ENCODE measurements at regions not wholly inside any gene's neighbourhood (a gene's known extent, or its start where the extent isn't known, plus 50 kb on each side); places are given as distances from the start of the nearest gene placed in this dataset.

GRCh38 chr13:111844222-111844671, 222.7 kb upstream of the SOX1 start:
- DNase-seq = no peak
- Histone ChIP-seq H3K27ac (no peak overlapping the region), H3K27me3 (peaks cover 16% of the 10 kb centered on the region), H3K9me3 (no peaks in the 10 kb centered on the region), H3K4me3 (no peak overlapping the region), H3K36me3 (no peaks in the 10 kb centered on the region), H3K4me1 (no peaks in the 10 kb centered on the region)
- intact Hi-C loops (cut with DNase I; ENCODE audit: low total_unique reads) (no loop called here), in situ Hi-C loops (cut with MboI; ENCODE audit: low pct_ligation_motif_present in 1 of 4, low pct_unique_long_range_greater_than_20kb in 1 of 4, low sequenced_read_pairs in 3 of 4) (no loop called here)
- no peak for TF ChIP-seq POLR2A (IDR thresholded peaks at IDR 0.05)
- no peak for TF ChIP-seq POLR2AphosphoS5 (IDR thresholded peaks at IDR 0.05)
- no peak for TF ChIP-seq EP300 (IDR thresholded peaks at IDR 0.05; ENCODE audit: low read depth)
- 64 to 95% methylated on average over 2 to 25 of the region's 28 CpGs for WGBS, 2 donors (ENCODE audit: low coverage in 1 of 2)

DNA sequence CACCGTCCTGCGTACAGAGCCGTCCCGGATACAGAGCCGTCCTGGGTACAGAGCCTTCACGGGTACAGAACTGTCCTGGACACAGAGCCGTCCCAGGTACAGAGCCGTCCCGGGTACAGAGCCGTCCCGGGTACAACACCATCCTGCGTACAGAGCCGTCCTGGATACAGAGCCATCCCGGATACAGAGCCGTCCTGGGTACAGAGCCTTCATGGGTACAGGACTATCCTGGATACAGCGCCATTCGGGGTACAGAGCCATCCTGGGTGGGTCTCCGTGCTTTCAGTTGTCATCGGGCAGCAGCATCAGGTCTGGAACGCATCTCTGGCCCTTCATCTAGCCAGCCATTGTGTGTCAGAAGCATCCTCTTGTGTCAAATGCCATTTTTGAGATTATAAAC, 222.3 kb upstream of the SOX1 start:
- Histone ChIP-seq H3K4me3 (no peak overlapping the region), H3K36me3 (no peaks in the 10 kb centered on the region), H3K27ac (no peak overlapping the region), H3K27me3 (peaks cover 16% of the 10 kb centered on the region), H3K4me1 (no peaks in the 10 kb centered on the region), H3K9me3 (no peaks in the 10 kb centered on the region)
- in situ Hi-C loops (cut with MboI; ENCODE audit: low pct_ligation_motif_present in 1 of 4, low pct_unique_long_range_greater_than_20kb in 1 of 4, low sequenced_read_pairs in 3 of 4) = no loop called here
- 89% methylated on average over 20 of the region's 20 CpGs; no CpG with 5 or more reads in 1 of the 2 donors for WGBS, 2 donors (ENCODE audit: low coverage in 1 of 2)
- DNase-seq = no peak
- intact Hi-C loops (cut with DNase I; ENCODE audit: low total_unique reads) = no loop called here
- TF ChIP-seq POLR2AphosphoS5 (IDR thresholded peaks at IDR 0.05) (no peak), POLR2A (IDR thresholded peaks at IDR 0.05) (no peak), EP300 (IDR thresholded peaks at IDR 0.05; ENCODE audit: low read depth) (no peak)
- TF ChIP-seq, protein P1, sequence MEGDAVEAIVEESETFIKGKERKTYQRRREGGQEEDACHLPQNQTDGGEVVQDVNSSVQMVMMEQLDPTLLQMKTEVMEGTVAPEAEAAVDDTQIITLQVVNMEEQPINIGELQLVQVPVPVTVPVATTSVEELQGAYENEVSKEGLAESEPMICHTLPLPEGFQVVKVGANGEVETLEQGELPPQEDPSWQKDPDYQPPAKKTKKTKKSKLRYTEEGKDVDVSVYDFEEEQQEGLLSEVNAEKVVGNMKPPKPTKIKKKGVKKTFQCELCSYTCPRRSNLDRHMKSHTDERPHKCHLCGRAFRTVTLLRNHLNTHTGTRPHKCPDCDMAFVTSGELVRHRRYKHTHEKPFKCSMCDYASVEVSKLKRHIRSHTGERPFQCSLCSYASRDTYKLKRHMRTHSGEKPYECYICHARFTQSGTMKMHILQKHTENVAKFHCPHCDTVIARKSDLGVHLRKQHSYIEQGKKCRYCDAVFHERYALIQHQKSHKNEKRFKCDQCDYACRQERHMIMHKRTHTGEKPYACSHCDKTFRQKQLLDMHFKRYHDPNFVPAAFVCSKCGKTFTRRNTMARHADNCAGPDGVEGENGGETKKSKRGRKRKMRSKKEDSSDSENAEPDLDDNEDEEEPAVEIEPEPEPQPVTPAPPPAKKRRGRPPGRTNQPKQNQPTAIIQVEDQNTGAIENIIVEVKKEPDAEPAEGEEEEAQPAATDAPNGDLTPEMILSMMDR (IDR thresholded peaks at IDR 0.05) = no peak

- Histone ChIP-seq H3K4me1 (no peaks in the 10 kb centered on the region), H3K4me3 (no peak overlapping the region), H3K36me3 (no peaks in the 10 kb centered on the region), H3K27ac (no peak overlapping the region), H3K9me3 (no peaks in the 10 kb centered on the region), H3K27me3 (peaks cover 24% of the 10 kb centered on the region)
- DNase-seq = no peak
- intact Hi-C loops (cut with DNase I; ENCODE audit: low total_unique reads) = no loop called here
- 29 to 34% methylated on average over 7 to 18 of the region's 29 CpGs for WGBS, 2 donors (ENCODE audit: low coverage in 1 of 2)
- in situ Hi-C loops (cut with MboI; ENCODE audit: low pct_ligation_motif_present in 1 of 4, low pct_unique_long_range_greater_than_20kb in 1 of 4, low sequenced_read_pairs in 3 of 4) = no loop called here
- no peak for TF ChIP-seq POLR2A (IDR thresholded peaks at IDR 0.05)
- TF ChIP-seq, protein P1 (IDR thresholded peaks at IDR 0.05) = no peak
- no peak for TF ChIP-seq EP300 (IDR thresholded peaks at IDR 0.05; ENCODE audit: low read depth)
- no peak for TF ChIP-seq POLR2AphosphoS5 (IDR thresholded peaks at IDR 0.05)
Observed at GRCh38 chr13:111845621-111846351, 221.2 kb upstream of the SOX1 start.

- no peak for TF ChIP-seq POLR2A (IDR thresholded peaks at IDR 0.05)
- TF ChIP-seq, protein P1 (IDR thresholded peaks at IDR 0.05) = no peak
- no peak for TF ChIP-seq POLR2AphosphoS5 (IDR thresholded peaks at IDR 0.05)
- no peak for TF ChIP-seq EP300 (IDR thresholded peaks at IDR 0.05; ENCODE audit: low read depth)
- H3K27me3 ChIP-seq = peaks cover 24% of the 10 kb centered on the region
- intact Hi-C loops (cut with DNase I; ENCODE audit: low total_unique reads) (no loop called here), in situ Hi-C loops (cut with MboI; ENCODE audit: low pct_ligation_motif_present in 1 of 4, low pct_unique_long_range_greater_than_20kb in 1 of 4, low sequenced_read_pairs in 3 of 4) (no loop called here)
- H3K9me3 ChIP-seq = no peaks in the 10 kb centered on the region
- no peaks in the 10 kb centered on the region for H3K36me3 ChIP-seq
- no peak for DNase-seq
- no peak overlapping the region for H3K4me3 ChIP-seq
- H3K27ac ChIP-seq = no peak overlapping the region
- WGBS, 2 donors (ENCODE audit: low coverage in 1 of 2) = 46 to 61% methylated on average over 7 to 14 of the region's 14 CpGs
- H3K4me1 ChIP-seq = no peaks in the 10 kb centered on the region
Observed at GRCh38 chr13:111846391-111847159, 220.4 kb upstream of the SOX1 start.
